ENCODE measurements at regions not wholly inside any gene's neighbourhood (a gene's known extent, or its start where the extent isn't known, plus 50 kb on each side); places are given as distances from the start of the nearest gene placed in this dataset.

DNA sequence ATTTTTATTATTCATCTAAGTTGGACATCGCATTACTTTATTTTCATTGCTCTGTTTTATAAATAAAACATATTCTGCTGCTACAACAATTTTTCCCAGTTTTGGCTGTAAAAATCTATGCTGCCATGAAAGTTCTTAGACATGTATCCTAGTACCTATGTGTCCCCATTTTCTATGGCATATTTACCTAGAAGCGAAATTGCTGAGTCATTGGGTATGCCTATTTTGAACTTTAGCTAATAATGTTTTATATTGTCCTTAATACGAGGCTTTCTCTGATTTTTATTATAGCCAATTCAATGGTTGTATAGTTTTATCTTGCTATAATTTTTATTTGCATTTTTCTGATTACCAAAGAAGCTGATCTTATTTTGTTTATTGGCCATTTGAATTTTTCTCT is 110.5 kb upstream of the DPP10 start:
- intact Hi-C loops (cut with micrococcal nuclease; ENCODE audit: unreplicated experiment): no loop called here

DNA sequence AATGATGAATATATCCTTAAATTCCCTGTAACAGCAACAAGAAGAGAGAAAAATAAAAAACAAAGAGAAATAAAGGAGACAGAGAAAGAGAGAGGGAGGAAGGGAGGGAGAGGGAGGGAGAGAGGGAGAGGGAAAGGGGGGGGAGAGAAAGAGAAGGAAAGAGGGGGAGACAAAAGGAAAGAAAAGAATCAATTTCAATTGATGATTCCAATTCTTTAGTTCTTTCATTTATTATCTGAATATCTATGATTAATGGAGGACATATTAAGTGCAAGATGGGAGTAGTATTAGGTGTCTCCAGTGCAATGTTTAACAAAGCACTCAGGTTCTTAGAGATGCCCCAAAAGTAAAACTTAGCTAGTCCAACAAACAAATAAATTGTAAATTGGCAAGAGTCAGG is 97.2 kb upstream of the DPP10 start:
- no TSS peak for BruUV-seq (replicated peaks)
- no peaks in the 10 kb centered on the region for H3K27me3 Mint-ChIP-seq (ENCODE audit: unreplicated experiment)
- H3K36me3 Mint-ChIP-seq (ENCODE audit: insufficient read depth, unreplicated experiment): no peaks in the 10 kb centered on the region
- CTCF ChIA-PET: interaction anchor here (1.0 kb wide), 1 partner anchor 10 kb away, joined by 3 read pairs; no protein-coding TSS in a partner anchor
- DNase-seq: no peak
- intact Hi-C loops (cut with micrococcal nuclease; ENCODE audit: unreplicated experiment): no loop called here
- no peaks in the 10 kb centered on the region for H3K4me1 Mint-ChIP-seq (ENCODE audit: low read depth, unreplicated experiment)
- TF ChIP-seq, protein P1, sequence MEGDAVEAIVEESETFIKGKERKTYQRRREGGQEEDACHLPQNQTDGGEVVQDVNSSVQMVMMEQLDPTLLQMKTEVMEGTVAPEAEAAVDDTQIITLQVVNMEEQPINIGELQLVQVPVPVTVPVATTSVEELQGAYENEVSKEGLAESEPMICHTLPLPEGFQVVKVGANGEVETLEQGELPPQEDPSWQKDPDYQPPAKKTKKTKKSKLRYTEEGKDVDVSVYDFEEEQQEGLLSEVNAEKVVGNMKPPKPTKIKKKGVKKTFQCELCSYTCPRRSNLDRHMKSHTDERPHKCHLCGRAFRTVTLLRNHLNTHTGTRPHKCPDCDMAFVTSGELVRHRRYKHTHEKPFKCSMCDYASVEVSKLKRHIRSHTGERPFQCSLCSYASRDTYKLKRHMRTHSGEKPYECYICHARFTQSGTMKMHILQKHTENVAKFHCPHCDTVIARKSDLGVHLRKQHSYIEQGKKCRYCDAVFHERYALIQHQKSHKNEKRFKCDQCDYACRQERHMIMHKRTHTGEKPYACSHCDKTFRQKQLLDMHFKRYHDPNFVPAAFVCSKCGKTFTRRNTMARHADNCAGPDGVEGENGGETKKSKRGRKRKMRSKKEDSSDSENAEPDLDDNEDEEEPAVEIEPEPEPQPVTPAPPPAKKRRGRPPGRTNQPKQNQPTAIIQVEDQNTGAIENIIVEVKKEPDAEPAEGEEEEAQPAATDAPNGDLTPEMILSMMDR (IDR thresholded peaks at IDR 0.05; ENCODE audit: unreplicated experiment): no peak
- no peaks in the 10 kb centered on the region for H3K9me3 Mint-ChIP-seq (ENCODE audit: low read depth, unreplicated experiment)
- H3K4me3 Mint-ChIP-seq (ENCODE audit: low read depth, unreplicated experiment): no peak overlapping the region
- no peak overlapping the region for H3K27ac Mint-ChIP-seq (ENCODE audit: unreplicated experiment)

More for the DNA sequence above, 110.5 kb upstream of the DPP10 start:
- Mint-ChIP-seq H3K36me3 (ENCODE audit: insufficient read depth, unreplicated experiment) (no peaks in the 10 kb centered on the region), H3K4me3 (ENCODE audit: low read depth, unreplicated experiment) (no peak overlapping the region), H3K27ac (ENCODE audit: unreplicated experiment) (no peak overlapping the region), H3K4me1 (ENCODE audit: low read depth, unreplicated experiment) (no peaks in the 10 kb centered on the region), H3K27me3 (ENCODE audit: unreplicated experiment) (no peaks in the 10 kb centered on the region), H3K9me3 (ENCODE audit: low read depth, unreplicated experiment) (peaks cover 6% of the 10 kb centered on the region)
- TF ChIP-seq, protein P1 (IDR thresholded peaks at IDR 0.05; ENCODE audit: unreplicated experiment): no peak
- CTCF ChIA-PET: no interaction called here
- no TSS peak for BruUV-seq (replicated peaks)
- no peak for DNase-seq

DNA sequence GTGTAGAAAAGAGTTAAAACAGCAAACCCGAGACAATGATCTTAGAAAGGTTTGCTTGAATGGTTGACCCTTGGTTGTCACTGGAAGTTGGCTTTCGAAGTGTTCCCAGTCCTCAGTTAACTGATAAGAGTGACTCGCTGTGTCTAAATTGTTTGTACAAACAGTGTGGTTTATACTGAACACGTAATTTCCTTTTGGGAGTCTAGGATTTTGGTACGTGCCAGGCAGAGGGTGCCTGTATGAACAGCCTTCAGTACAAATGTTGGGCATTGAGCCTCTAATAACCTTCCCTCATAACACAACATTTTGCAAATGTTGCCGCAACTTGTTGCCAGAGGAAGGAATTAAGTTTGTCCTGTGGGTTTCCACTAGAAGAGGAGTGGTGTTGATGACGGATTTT is 95.8 kb upstream of the DPP10 start:
- Mint-ChIP-seq H3K4me3 (ENCODE audit: low read depth, unreplicated experiment) (no peak overlapping the region), H3K27ac (ENCODE audit: unreplicated experiment) (no peak overlapping the region), H3K9me3 (ENCODE audit: low read depth, unreplicated experiment) (no peaks in the 10 kb centered on the region), H3K36me3 (ENCODE audit: insufficient read depth, unreplicated experiment) (no peaks in the 10 kb centered on the region), H3K4me1 (ENCODE audit: low read depth, unreplicated experiment) (no peaks in the 10 kb centered on the region), H3K27me3 (ENCODE audit: unreplicated experiment) (no peaks in the 10 kb centered on the region)
- no peak for DNase-seq
- intact Hi-C loops (cut with micrococcal nuclease; ENCODE audit: unreplicated experiment): no loop called here
- TF ChIP-seq, protein P1 (IDR thresholded peaks at IDR 0.05; ENCODE audit: unreplicated experiment): no peak
- no TSS peak for BruUV-seq (replicated peaks)
- CTCF ChIA-PET: no interaction called here

DNA sequence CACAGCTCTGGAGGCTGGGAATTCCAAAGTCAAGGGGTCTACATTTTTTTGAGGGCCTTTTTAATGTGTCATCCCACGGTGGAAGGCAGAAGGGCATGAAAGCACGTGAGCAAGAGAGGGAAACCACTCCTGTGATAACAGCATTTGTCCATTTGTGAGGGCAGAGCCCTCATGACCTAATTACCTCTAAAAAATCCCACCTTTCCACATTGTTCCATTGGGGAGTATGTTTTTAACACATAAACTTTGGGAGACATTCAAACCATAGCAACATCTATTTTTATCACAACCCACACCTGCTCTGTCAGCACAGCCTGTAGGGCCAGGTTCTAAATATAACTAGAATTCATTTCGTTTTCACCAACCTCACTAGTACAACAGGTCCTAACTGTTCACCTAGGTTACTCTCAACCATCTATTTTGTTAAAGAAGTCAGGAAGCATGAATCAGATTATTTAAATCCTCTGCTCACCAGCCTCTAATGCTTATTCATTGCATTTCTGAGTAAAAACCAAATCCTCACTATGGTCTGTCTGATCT is 92.2 kb upstream of the DPP10 start:
- H3K27me3 Mint-ChIP-seq (ENCODE audit: unreplicated experiment): no peaks in the 10 kb centered on the region
- no peaks in the 10 kb centered on the region for H3K4me1 Mint-ChIP-seq (ENCODE audit: low read depth, unreplicated experiment)
- no peak overlapping the region for H3K4me3 Mint-ChIP-seq (ENCODE audit: low read depth, unreplicated experiment)
- no peaks in the 10 kb centered on the region for H3K36me3 Mint-ChIP-seq (ENCODE audit: insufficient read depth, unreplicated experiment)
- no peak for DNase-seq
- CTCF ChIA-PET: no interaction called here
- H3K9me3 Mint-ChIP-seq (ENCODE audit: low read depth, unreplicated experiment): no peaks in the 10 kb centered on the region
- H3K27ac Mint-ChIP-seq (ENCODE audit: unreplicated experiment): no peak overlapping the region
- intact Hi-C loops (cut with micrococcal nuclease; ENCODE audit: unreplicated experiment): no loop called here
- no TSS peak for BruUV-seq (replicated peaks)
- TF ChIP-seq, protein P1 (IDR thresholded peaks at IDR 0.05; ENCODE audit: unreplicated experiment): no peak
